HEK293 (cell line): ENCODE measurements at regions not wholly inside any gene's neighbourhood (a gene's known extent, or its start where the extent isn't known, plus 50 kb on each side); places are given as distances from the start of the nearest gene placed in this dataset.

ENCODE experiments used
- CTCF ChIA-PET: fragments of 350-600 bp; formaldehyde crosslinking; extraction: SDS; loops from one replicate; lab custom pipeline; 2021; ENCODE audit warnings: antibody characterized with exemption; lab: Yijun Ruan, JAX
- POLR2A ChIA-PET: fragments of 300-600 bp; formaldehyde crosslinking; extraction: SDS; loops from one replicate; lab custom pipeline; 2020; ENCODE audit warnings: antibody characterized with exemption, inconsistent platforms; lab: Yijun Ruan, JAX
- H3K27ac ChIP-seq: fragments of 200-500 bp; sonication (Bioruptor generic); 2 replicates; pipeline ENCODE4 v1.5.1; 2014; ENCODE audit warnings: low read depth, low read length, control low read depth, inconsistent platforms; ENCODE audit errors: extremely low read depth
- H3K36me3 ChIP-seq, 2 experiments: fragments of 200-500 bp in 1 of 2; sonication (Bioruptor generic) in 1 of 2; 1 replicate in 1 of 2; 2 replicates in 1 of 2; pipeline ENCODE4 v1.5.1; 2014 to 2017; ENCODE audit warnings: inconsistent platforms in 2 of 2, low read length in 2 of 2; ENCODE audit not compliant: control insufficient read depth in 2 of 2, insufficient read depth in 1 of 2
- H3K4me1 ChIP-seq: fragments of 200-500 bp; sonication (Bioruptor generic); 2 replicates; pipeline ENCODE4 v1.5.1; 2014; ENCODE audit warnings: mild to moderate bottlenecking, low read length, inconsistent platforms; ENCODE audit not compliant: control insufficient read depth, insufficient read depth
- H3K4me3 ChIP-seq: 2 replicates; pipeline ENCODE4 v1.5.1; 2011; ENCODE audit warnings: low read depth, mild to moderate bottlenecking, control low read depth, low read length, moderate library complexity
- H3K9me3 ChIP-seq: fragments of 200-500 bp; sonication (Bioruptor generic); 2 replicates; pipeline ENCODE4 v1.5.1; 2014; ENCODE audit warnings: low read depth, low read length, inconsistent platforms; ENCODE audit not compliant: control insufficient read depth, insufficient read depth
- CTCF ChIP-seq: fragments of 450-650 bp; formaldehyde crosslinking; IDR thresholded peaks from 2 replicates; pipeline ENCODE4 v1.5.1; 2016; ENCODE audit warnings: missing biosample characterization, missing genetic modification characterization
- EGR2 ChIP-seq: fragments of 450-650 bp; formaldehyde crosslinking; IDR thresholded peaks from 2 replicates; pipeline ENCODE4 v1.5.1; 2016; ENCODE audit warnings: low read depth, missing biosample characterization, missing genetic modification characterization
- GFI1B ChIP-seq: fragments of 450-650 bp; formaldehyde crosslinking; IDR thresholded peaks from 2 replicates; pipeline ENCODE4 v1.5.1; 2016; ENCODE audit warnings: missing biosample characterization, missing genetic modification characterization
- KLF9 ChIP-seq: fragments of 450-650 bp; formaldehyde crosslinking; IDR thresholded peaks from 2 replicates; pipeline ENCODE4 v1.5.1; 2016; ENCODE audit warnings: missing biosample characterization, missing genetic modification characterization, low read depth
- OSR2 ChIP-seq: fragments of 450-650 bp; formaldehyde crosslinking; IDR thresholded peaks from 2 replicates; pipeline ENCODE4 v1.5.1; 2016; ENCODE audit warnings: missing biosample characterization, missing genetic modification characterization
- SP2 ChIP-seq: fragments of 450-650 bp; formaldehyde crosslinking; IDR thresholded peaks from 2 replicates; pipeline ENCODE4 v1.5.1; 2016; ENCODE audit warnings: missing biosample characterization, missing genetic modification characterization
- SP3 ChIP-seq: fragments of 450-650 bp; formaldehyde crosslinking; IDR thresholded peaks from 2 replicates; pipeline ENCODE4 v1.5.1; 2016; ENCODE audit warnings: missing biosample characterization, missing genetic modification characterization
- SP7 ChIP-seq: fragments of 450-650 bp; formaldehyde crosslinking; IDR thresholded peaks from 2 replicates; pipeline ENCODE4 v1.5.1; 2016; ENCODE audit warnings: missing biosample characterization, missing genetic modification characterization
- WT1 ChIP-seq: fragments of 450-650 bp; formaldehyde crosslinking; IDR thresholded peaks from 2 replicates; pipeline ENCODE4 v1.5.1; 2016; ENCODE audit warnings: missing biosample characterization, missing genetic modification characterization
- ZBTB26 ChIP-seq: fragments of 450-650 bp; formaldehyde crosslinking; optimal IDR thresholded peaks from 2 replicates; pipeline ENCODE3; 2016; ENCODE audit warnings: missing biosample characterization, mild to moderate bottlenecking, missing genetic modification characterization
- ZBTB8A ChIP-seq: fragments of 450-650 bp; formaldehyde crosslinking; IDR thresholded peaks from 2 replicates; pipeline ENCODE4 v1.5.1; 2016; ENCODE audit warnings: missing biosample characterization, missing genetic modification characterization
- ZFHX2 ChIP-seq: fragments of 450-650 bp; formaldehyde crosslinking; conservative IDR thresholded peaks from 2 replicates; pipeline ENCODE4 v1.5.1; 2016; ENCODE audit warnings: missing biosample characterization, missing genetic modification characterization
- ZFP41 ChIP-seq: fragments of 450-650 bp; formaldehyde crosslinking; IDR thresholded peaks from 2 replicates; pipeline ENCODE4 v1.5.1; 2016; ENCODE audit warnings: missing biosample characterization, missing genetic modification characterization, borderline replicate concordance
- ZIC2 ChIP-seq: fragments of 450-650 bp; formaldehyde crosslinking; IDR thresholded peaks from 2 replicates; pipeline ENCODE4 v1.5.1; 2016; ENCODE audit warnings: missing biosample characterization, missing genetic modification characterization
- ZNF112 ChIP-seq: fragments of 450-650 bp; formaldehyde crosslinking; IDR thresholded peaks from 2 replicates; pipeline ENCODE4 v1.5.0; 2017; ENCODE audit warnings: missing biosample characterization, missing genetic modification characterization
- ZNF133 ChIP-seq: fragments of 450-650 bp; formaldehyde crosslinking; IDR thresholded peaks from 2 replicates; pipeline ENCODE4 v1.5.1; 2016; ENCODE audit warnings: missing biosample characterization, missing genetic modification characterization
- ZNF510 ChIP-seq: fragments of 450-650 bp; formaldehyde crosslinking; IDR thresholded peaks from 2 replicates; pipeline ENCODE4 v1.5.1; 2018; ENCODE audit warnings: mild to moderate bottlenecking, missing genetic modification characterization, missing biosample characterization; ENCODE audit not compliant: insufficient replicate concordance
- ZNF513 ChIP-seq: fragments of 450-650 bp; IDR thresholded peaks from 2 replicates; pipeline ENCODE4 v1.5.1; 2018; ENCODE audit warnings: missing biosample characterization, missing genetic modification characterization
- ZNF548 ChIP-seq: fragments of 450-650 bp; formaldehyde crosslinking; IDR thresholded peaks from 2 replicates; pipeline ENCODE4 v1.5.1; 2016; ENCODE audit warnings: missing biosample characterization, missing genetic modification characterization
- ZNF629 ChIP-seq: fragments of 450-650 bp; formaldehyde crosslinking; IDR thresholded peaks from 2 replicates; pipeline ENCODE4 v1.5.1; 2017; ENCODE audit warnings: missing biosample characterization, missing genetic modification characterization
- ZNF639 ChIP-seq: fragments of 450-650 bp; formaldehyde crosslinking; IDR thresholded peaks from 2 replicates; pipeline ENCODE4 v1.5.1; 2016; ENCODE audit warnings: missing biosample characterization, missing genetic modification characterization
- ZNF830 ChIP-seq: fragments of 450-650 bp; IDR thresholded peaks from 2 replicates; pipeline ENCODE4 v1.5.0; 2018; ENCODE audit warnings: missing biosample characterization, missing genetic modification characterization, low read depth, mild to moderate bottlenecking, moderate library complexity

- ChIA-PET CTCF (interaction anchor here (0.7 to 2.3 kb wide), 3 partner anchors 8 to 124 kb away, joined by 3 to 5 read pairs (median 5); no protein-coding TSS in a partner anchor), POLR2A (no interaction called here)
- H3K4me3 ChIP-seq = no peak overlapping the region
- no peaks in the 10 kb centered on the region for H3K36me3 ChIP-seq
- H3K27ac ChIP-seq = no peak overlapping the region
- no peaks in the 10 kb centered on the region for H3K9me3 ChIP-seq
- 0 out of 2 replicates have a peak, but pooled peaks cover 2% of the 10 kb centered on the region for H3K4me1 ChIP-seq
- TF ChIP-seq ZIC2 (peak; percentile 12; the same call in 1 of the 2 replicates), ZFHX2 (tag by site-specific recombination) (peak; percentile 85), ZNF133 (peak; percentile 51; the same call in 1 of the 2 replicates), KLF9 (no peak), EGR2 (tag by site-specific recombination) (peak; percentile 84)
These were observed 217.1 kb downstream of the MREG start for GRCh38 chr2:215796140-215796855.

- no peak overlapping the region for H3K4me3 ChIP-seq
- 0 out of 2 replicates have a peak, but pooled peaks cover 2% of the 10 kb centered on the region for H3K4me1 ChIP-seq
- no peak for TF ChIP-seq ZNF513 (tag by site-specific recombination)
- peak; percentile 49 for TF ChIP-seq CTCF (tag by site-specific recombination)
- TF ChIP-seq ZNF639 (tag by site-specific recombination) = no peak
- no peak for TF ChIP-seq OSR2
- H3K9me3 ChIP-seq = no peaks in the 10 kb centered on the region
- POLR2A ChIA-PET = no interaction called here
- CTCF ChIA-PET = interaction anchor here (0.6 to 2.3 kb wide), 5 partner anchors 12 to 125 kb away, joined by 3 to 5 read pairs (median 3); no protein-coding TSS in a partner anchor
- H3K27ac ChIP-seq = no peak overlapping the region
- H3K36me3 ChIP-seq = no peaks in the 10 kb centered on the region
These were observed 218.4 kb downstream of the MREG start for GRCh38 chr2:215794829-215795546.

- CTCF ChIA-PET = interaction anchor here (0.7 to 2.3 kb wide), 3 partner anchors 10 to 126 kb away, joined by 3 to 5 read pairs (median 3); no protein-coding TSS in a partner anchor
- TF ChIP-seq ZNF548 (no peak), ZNF112 (tag by site-specific recombination) (no peak), ZBTB26 (tag by site-specific recombination) (no peak), SP3 (tag by site-specific recombination) (no peak), GFI1B (tag by site-specific recombination) (no peak), WT1 (no peak), SP2 (tag by site-specific recombination) (no peak), ZBTB8A (no peak), ZFP41 (tag by site-specific recombination) (no peak), ZNF830 (tag by site-specific recombination) (no peak), ZNF510 (tag by site-specific recombination) (no peak), ZNF629 (tag by site-specific recombination) (no peak), SP7 (tag by site-specific recombination) (no peak)
These were observed 219.4 kb downstream of the MREG start for GRCh38 chr2:215793747-215794595.

More at GRCh38 chr2:215793747-215794595, 219.4 kb downstream of the MREG start:
- Histone ChIP-seq H3K9me3 (no peaks in the 10 kb centered on the region), H3K36me3 (no peaks in the 10 kb centered on the region), H3K4me1 (0 out of 2 replicates have a peak, but pooled peaks cover 2% of the 10 kb centered on the region), H3K27ac (no peak overlapping the region), H3K4me3 (no peak overlapping the region)
- POLR2A ChIA-PET = no interaction called here
